ENCODE measurements at regions not wholly inside any gene's neighbourhood (a gene's known extent, or its start where the extent isn't known, plus 50 kb on each side); places are given as distances from the start of the nearest gene placed in this dataset.

- DNase-seq, result no peak
- H3K36me3 ChIP-seq, result no peaks in the 10 kb centered on the region
- TF ChIP-seq, protein P1, sequence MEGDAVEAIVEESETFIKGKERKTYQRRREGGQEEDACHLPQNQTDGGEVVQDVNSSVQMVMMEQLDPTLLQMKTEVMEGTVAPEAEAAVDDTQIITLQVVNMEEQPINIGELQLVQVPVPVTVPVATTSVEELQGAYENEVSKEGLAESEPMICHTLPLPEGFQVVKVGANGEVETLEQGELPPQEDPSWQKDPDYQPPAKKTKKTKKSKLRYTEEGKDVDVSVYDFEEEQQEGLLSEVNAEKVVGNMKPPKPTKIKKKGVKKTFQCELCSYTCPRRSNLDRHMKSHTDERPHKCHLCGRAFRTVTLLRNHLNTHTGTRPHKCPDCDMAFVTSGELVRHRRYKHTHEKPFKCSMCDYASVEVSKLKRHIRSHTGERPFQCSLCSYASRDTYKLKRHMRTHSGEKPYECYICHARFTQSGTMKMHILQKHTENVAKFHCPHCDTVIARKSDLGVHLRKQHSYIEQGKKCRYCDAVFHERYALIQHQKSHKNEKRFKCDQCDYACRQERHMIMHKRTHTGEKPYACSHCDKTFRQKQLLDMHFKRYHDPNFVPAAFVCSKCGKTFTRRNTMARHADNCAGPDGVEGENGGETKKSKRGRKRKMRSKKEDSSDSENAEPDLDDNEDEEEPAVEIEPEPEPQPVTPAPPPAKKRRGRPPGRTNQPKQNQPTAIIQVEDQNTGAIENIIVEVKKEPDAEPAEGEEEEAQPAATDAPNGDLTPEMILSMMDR (IDR thresholded peaks at IDR 0.05), result no peak
These were observed 145.7 kb upstream of the LUZP2 start for GRCh38 chr11:24351179-24351578.

DNA sequence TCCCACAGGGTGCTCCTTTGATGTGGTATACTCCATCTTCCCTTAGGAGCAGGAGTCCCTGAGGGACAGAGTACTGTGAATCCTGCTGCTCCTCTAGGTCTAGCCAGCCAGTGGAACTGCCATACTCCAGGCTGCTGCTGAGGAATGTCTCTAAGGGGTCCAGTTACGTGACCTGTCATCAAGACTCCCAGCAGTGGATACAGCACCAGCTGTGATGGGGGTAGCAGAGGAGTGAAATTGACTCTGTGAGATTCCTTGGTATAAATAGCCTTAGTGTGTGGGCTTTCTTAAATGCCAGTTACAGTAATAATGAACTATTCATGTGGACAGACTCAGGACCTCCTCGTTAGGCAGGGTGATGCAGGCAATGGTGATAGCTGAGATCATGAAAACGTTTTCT lies 140.4 kb upstream of the LUZP2 start:
- Histone ChIP-seq H3K27ac (no peak overlapping the region), H3K27me3 (ENCODE audit: low read depth) (no peaks in the 10 kb centered on the region), H3K4me3 (no peak overlapping the region), H3K9me3 (no peaks in the 10 kb centered on the region), H3K4me1 (no peaks in the 10 kb centered on the region), H3K36me3 (no peaks in the 10 kb centered on the region)
- intact Hi-C loops (cut with DNase I), result no loop called here
- TF ChIP-seq, protein P1 (IDR thresholded peaks at IDR 0.05), result no peak
- DNase-seq (no peak), ATAC-seq (no peak)

More at GRCh38 chr11:24351179-24351578, 145.7 kb upstream of the LUZP2 start:
- H3K27ac ChIP-seq, result no peak overlapping the region
- H3K9me3 ChIP-seq, result no peaks in the 10 kb centered on the region
- intact Hi-C loops (cut with DNase I), result no loop called here
- ATAC-seq, result no peak
- H3K4me3 ChIP-seq, result no peak overlapping the region
- no peaks in the 10 kb centered on the region for H3K4me1 ChIP-seq
- no peaks in the 10 kb centered on the region for H3K27me3 ChIP-seq (ENCODE audit: low read depth)

DNA sequence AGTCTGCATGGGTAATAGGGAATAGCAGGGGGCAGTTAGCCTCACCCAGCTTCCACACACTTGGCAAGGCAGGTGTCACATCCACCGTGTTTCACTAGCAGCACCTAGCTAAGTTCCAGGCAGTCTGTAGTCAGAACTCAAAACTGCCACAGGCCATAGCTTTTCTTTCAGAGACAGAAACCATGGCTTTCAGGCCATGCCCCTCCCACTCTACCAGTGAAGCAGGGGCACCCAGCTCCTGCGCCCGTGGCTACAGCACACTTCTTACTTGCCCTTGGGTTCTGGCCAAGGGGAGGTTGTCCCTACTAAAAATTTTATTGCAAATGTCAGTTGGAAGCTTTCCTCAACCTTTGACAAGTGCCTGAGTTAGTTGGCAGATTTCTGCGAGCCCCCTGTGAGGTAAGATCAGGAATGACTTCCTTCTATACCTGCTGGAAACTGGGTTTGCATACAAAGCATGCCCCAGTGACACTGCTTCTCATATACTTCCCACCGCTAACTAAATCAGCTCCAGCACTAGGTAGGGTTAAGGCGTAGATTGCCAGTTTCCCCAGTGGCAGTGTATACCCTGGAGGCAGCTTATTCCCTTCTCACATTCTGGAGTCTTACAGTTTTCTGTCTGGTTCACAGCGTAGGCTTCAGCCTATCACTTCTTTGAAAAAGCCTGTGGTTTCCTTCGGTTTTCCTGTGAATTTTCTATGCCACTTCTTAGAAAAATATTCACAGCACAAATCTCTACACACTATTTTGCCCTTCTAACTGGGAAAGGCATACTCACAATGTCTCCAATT lies 139.0 kb upstream of the LUZP2 start:
- TF ChIP-seq, protein P1 (IDR thresholded peaks at IDR 0.05), result no peak
- Histone ChIP-seq H3K4me1 (no peaks in the 10 kb centered on the region), H3K36me3 (no peaks in the 10 kb centered on the region), H3K27me3 (ENCODE audit: low read depth) (no peaks in the 10 kb centered on the region), H3K4me3 (no peak overlapping the region), H3K27ac (no peak overlapping the region), H3K9me3 (no peaks in the 10 kb centered on the region)
- no peak for ATAC-seq
- DNase-seq, result no peak
- intact Hi-C loops (cut with DNase I), result no loop called here

DNA sequence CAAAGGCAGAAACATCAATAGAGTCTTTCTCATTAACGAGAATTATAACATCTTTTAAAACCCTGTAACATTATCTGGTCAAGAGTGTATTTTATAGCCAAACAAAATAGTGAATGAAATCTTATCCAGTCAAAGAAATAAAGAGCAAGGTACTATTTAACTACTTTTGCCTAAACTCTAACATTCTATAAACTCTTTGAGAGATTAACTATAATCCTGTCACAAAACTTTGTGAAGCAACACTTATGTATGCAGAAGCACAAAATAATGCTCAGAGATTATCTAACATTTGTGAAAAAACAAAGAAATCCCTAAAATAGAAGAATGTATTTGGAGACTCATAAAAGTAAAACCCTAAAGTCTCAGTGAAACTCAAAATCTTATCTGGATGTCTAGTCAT lies 124.4 kb upstream of the LUZP2 start:
- ATAC-seq (no peak), DNase-seq (no peak)
- H3K9me3 ChIP-seq, result no peaks in the 10 kb centered on the region
- no peaks in the 10 kb centered on the region for H3K36me3 ChIP-seq
- intact Hi-C loops (cut with DNase I), result no loop called here
- TF ChIP-seq, protein P1 (IDR thresholded peaks at IDR 0.05), result no peak
- no peak overlapping the region for H3K27ac ChIP-seq
- H3K27me3 ChIP-seq (ENCODE audit: low read depth), result no peaks in the 10 kb centered on the region
- no peak overlapping the region for H3K4me3 ChIP-seq
- H3K4me1 ChIP-seq, result no peaks in the 10 kb centered on the region

DNA sequence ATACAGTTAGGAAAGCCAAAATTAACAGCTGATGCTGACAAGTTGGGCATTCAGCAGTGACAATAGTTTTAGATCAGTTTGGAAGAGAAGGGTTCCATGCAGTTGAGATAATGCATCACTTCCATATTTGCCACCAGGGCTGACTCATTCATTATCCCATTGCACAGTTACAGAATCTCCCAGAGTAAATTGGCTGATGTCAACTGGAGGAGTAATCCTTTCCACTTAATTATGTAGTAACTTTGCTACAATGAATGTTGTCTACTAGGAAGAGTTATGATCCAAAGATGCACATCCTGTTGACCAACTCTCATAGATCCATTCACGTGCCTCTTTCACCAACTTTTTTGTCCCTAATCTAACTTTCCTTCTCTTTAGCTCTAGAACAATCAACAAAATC lies 123.3 kb upstream of the LUZP2 start:
- H3K9me3 ChIP-seq, result no peaks in the 10 kb centered on the region
- DNase-seq (no peak), ATAC-seq (no peak)
- H3K27ac ChIP-seq, result no peak overlapping the region
- H3K4me1 ChIP-seq, result no peaks in the 10 kb centered on the region
- H3K36me3 ChIP-seq, result no peaks in the 10 kb centered on the region
- TF ChIP-seq, protein P1 (IDR thresholded peaks at IDR 0.05), result no peak
- no peak overlapping the region for H3K4me3 ChIP-seq
- no peaks in the 10 kb centered on the region for H3K27me3 ChIP-seq (ENCODE audit: low read depth)
- intact Hi-C loops (cut with DNase I), result no loop called here

Data from lower lobe of right lung (tissue), 2 donors.